Endothelial cell (in vitro differentiated cells): ENCODE measurements at regions not wholly inside any gene's neighbourhood (a gene's known extent, or its start where the extent isn't known, plus 50 kb on each side); places are given as distances from the start of the nearest gene placed in this dataset.

Source experiments
- DNase-seq: peaks from one replicate; pipeline ENCODE4 v3.0.0; 2021; ENCODE audit warnings: low spot score
- H3K27ac Mint-ChIP-seq: one replicate; pipeline ENCODE4 v1.8.0; 2021; ENCODE audit warnings: mixed read lengths, inconsistent platforms; ENCODE audit not compliant: unreplicated experiment
- H3K27me3 Mint-ChIP-seq: one replicate; pipeline ENCODE4 v1.8.0; 2021; ENCODE audit warnings: mild to moderate bottlenecking, moderate library complexity, mixed read lengths, inconsistent platforms; ENCODE audit not compliant: unreplicated experiment
- H3K36me3 Mint-ChIP-seq: one replicate; pipeline ENCODE4 v1.8.0; 2021; ENCODE audit warnings: mild to moderate bottlenecking, low read depth, mixed read lengths, inconsistent platforms; ENCODE audit not compliant: unreplicated experiment
- H3K4me1 Mint-ChIP-seq: one replicate; pipeline ENCODE4 v1.8.0; 2021; ENCODE audit warnings: mild to moderate bottlenecking, mixed read lengths, inconsistent platforms; ENCODE audit not compliant: unreplicated experiment
- H3K4me3 Mint-ChIP-seq: one replicate; pipeline ENCODE4 v1.8.0; 2021; ENCODE audit warnings: mild to moderate bottlenecking, mixed read lengths, inconsistent platforms; ENCODE audit not compliant: unreplicated experiment
- H3K9me3 Mint-ChIP-seq: one replicate; pipeline ENCODE4 v1.8.0; 2021; ENCODE audit warnings: mixed read lengths, inconsistent platforms; ENCODE audit not compliant: unreplicated experiment
- CTCF ChIP-seq: fragments of 200-600 bp; sonication (generic); IDR thresholded peaks from one replicate; pipeline ENCODE4 v1.5.0; 2021; ENCODE audit warnings: antibody characterized with exemption; ENCODE audit not compliant: unreplicated experiment

GRCh38 chr7:42686594-42687156 is 225.2 kb downstream of the C7orf25 start:
- no peak for DNase-seq
- H3K36me3 Mint-ChIP-seq = no peaks in the 10 kb centered on the region
- no peak overlapping the region for H3K27ac Mint-ChIP-seq

GRCh38 chr7:42685911-42686310 is 226.0 kb downstream of the C7orf25 start:
- TF ChIP-seq CTCF = no peak
- H3K27me3 Mint-ChIP-seq = no peaks in the 10 kb centered on the region
- H3K27ac Mint-ChIP-seq = no peak overlapping the region
- no peaks in the 10 kb centered on the region for H3K9me3 Mint-ChIP-seq
- no peaks in the 10 kb centered on the region for H3K36me3 Mint-ChIP-seq
- H3K4me1 Mint-ChIP-seq = no peaks in the 10 kb centered on the region
- no peak for DNase-seq
- H3K4me3 Mint-ChIP-seq = no peak overlapping the region

More at GRCh38 chr7:42686594-42687156, 225.2 kb downstream of the C7orf25 start:
- H3K27me3 Mint-ChIP-seq = no peaks in the 10 kb centered on the region
- H3K9me3 Mint-ChIP-seq = no peaks in the 10 kb centered on the region
- no peak for TF ChIP-seq CTCF
- H3K4me1 Mint-ChIP-seq = peaks cover 5% of the 10 kb centered on the region
- H3K4me3 Mint-ChIP-seq = no peak overlapping the region

GRCh38 chr7:42677751-42678699 is 233.8 kb downstream of the C7orf25 start:
- Mint-ChIP-seq H3K9me3 (no peaks in the 10 kb centered on the region), H3K4me3 (no peak overlapping the region), H3K36me3 (no peaks in the 10 kb centered on the region), H3K4me1 (no peaks in the 10 kb centered on the region), H3K27ac (no peak overlapping the region), H3K27me3 (no peaks in the 10 kb centered on the region)
- no peak for TF ChIP-seq CTCF
- no peak for DNase-seq

DNA sequence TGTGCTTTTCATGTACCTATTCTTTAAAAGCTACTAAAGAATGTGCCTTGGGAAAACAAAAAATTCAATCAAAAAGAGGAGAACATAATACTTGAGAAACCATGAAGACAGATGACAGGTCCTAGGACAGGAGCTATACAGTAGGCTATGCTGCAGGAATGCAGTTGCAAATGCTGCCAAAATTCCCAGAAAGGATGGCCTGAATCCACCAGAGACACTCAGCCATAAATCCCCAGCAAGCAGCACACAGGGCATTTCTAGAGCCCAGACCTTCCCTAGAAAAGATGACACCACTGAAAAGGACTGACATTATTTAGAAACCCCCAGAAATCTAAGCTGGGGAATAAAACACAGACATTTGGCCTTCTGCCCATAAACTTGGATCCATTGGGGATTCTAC is 237.3 kb downstream of the C7orf25 start:
- no peaks in the 10 kb centered on the region for H3K27me3 Mint-ChIP-seq
- H3K4me3 Mint-ChIP-seq = no peak overlapping the region
- no peak for DNase-seq
- no peaks in the 10 kb centered on the region for H3K9me3 Mint-ChIP-seq
- no peak overlapping the region for H3K27ac Mint-ChIP-seq
- H3K4me1 Mint-ChIP-seq = no peaks in the 10 kb centered on the region
- no peaks in the 10 kb centered on the region for H3K36me3 Mint-ChIP-seq
- no peak for TF ChIP-seq CTCF

GRCh38 chr7:42673951-42674350 is 237.9 kb downstream of the C7orf25 start:
- Mint-ChIP-seq H3K36me3 (no peaks in the 10 kb centered on the region), H3K27me3 (no peaks in the 10 kb centered on the region), H3K4me1 (no peaks in the 10 kb centered on the region), H3K4me3 (no peak overlapping the region), H3K9me3 (no peaks in the 10 kb centered on the region), H3K27ac (no peak overlapping the region)
- TF ChIP-seq CTCF = no peak
- DNase-seq = no peak
